ENCODE measurements at regions not wholly inside any gene's neighbourhood (a gene's known extent, or its start where the extent isn't known, plus 50 kb on each side); places are given as distances from the start of the nearest gene placed in this dataset.

GRCh38 chr3:102084704-102085103 lies 235.4 kb downstream of the NFKBIZ start:
- TF ChIP-seq MAX (IDR thresholded peaks at IDR 0.05; ENCODE audit: low read depth, low read length) (no peak), CREB1 (IDR thresholded peaks at IDR 0.05; ENCODE audit: low read depth) (no peak), SPI1 (IDR thresholded peaks at IDR 0.05; ENCODE audit: borderline replicate concordance, insufficient read depth, low read depth, low read length) (no peak), ZZZ3 (IDR thresholded peaks at IDR 0.05; ENCODE audit: control insufficient read depth, insufficient read length, low read depth) (no peak), KLF5 (IDR thresholded peaks at IDR 0.05; ENCODE audit: partially characterized antibody) (no peak), POLR2AphosphoS5 (IDR thresholded peaks at IDR 0.05; ENCODE audit: low read length) (no peak), ESRRA (IDR thresholded peaks at IDR 0.05; ENCODE audit: low read length) (no peak), PAX8 (IDR thresholded peaks at IDR 0.05) (no peak), RAD51 (IDR thresholded peaks at IDR 0.05) (no peak), SIN3A (IDR thresholded peaks at IDR 0.05; ENCODE audit: low read depth, low read length) (no peak), ETV6 (conservative IDR thresholded peaks at IDR 0.05 in 1 of 2, IDR thresholded peaks at IDR 0.05 in 1 of 2; ENCODE audit: borderline replicate concordance in 1 of 2, low read depth in 1 of 2) (no peak), SMC3 (IDR thresholded peaks at IDR 0.05; ENCODE audit: borderline replicate concordance, low read length) (no peak)
- TF ChIP-seq, protein P1, sequence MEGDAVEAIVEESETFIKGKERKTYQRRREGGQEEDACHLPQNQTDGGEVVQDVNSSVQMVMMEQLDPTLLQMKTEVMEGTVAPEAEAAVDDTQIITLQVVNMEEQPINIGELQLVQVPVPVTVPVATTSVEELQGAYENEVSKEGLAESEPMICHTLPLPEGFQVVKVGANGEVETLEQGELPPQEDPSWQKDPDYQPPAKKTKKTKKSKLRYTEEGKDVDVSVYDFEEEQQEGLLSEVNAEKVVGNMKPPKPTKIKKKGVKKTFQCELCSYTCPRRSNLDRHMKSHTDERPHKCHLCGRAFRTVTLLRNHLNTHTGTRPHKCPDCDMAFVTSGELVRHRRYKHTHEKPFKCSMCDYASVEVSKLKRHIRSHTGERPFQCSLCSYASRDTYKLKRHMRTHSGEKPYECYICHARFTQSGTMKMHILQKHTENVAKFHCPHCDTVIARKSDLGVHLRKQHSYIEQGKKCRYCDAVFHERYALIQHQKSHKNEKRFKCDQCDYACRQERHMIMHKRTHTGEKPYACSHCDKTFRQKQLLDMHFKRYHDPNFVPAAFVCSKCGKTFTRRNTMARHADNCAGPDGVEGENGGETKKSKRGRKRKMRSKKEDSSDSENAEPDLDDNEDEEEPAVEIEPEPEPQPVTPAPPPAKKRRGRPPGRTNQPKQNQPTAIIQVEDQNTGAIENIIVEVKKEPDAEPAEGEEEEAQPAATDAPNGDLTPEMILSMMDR (IDR thresholded peaks at IDR 0.05 in 2 of 3, conservative IDR thresholded peaks at IDR 0.05 in 1 of 3; ENCODE audit: control insufficient read depth in 2 of 3, extremely low read depth in 1 of 3, insufficient read depth in 1 of 3, low read depth in 3 of 3, low read length in 3 of 3): no peak
- TF ChIP-seq, protein P2, sequence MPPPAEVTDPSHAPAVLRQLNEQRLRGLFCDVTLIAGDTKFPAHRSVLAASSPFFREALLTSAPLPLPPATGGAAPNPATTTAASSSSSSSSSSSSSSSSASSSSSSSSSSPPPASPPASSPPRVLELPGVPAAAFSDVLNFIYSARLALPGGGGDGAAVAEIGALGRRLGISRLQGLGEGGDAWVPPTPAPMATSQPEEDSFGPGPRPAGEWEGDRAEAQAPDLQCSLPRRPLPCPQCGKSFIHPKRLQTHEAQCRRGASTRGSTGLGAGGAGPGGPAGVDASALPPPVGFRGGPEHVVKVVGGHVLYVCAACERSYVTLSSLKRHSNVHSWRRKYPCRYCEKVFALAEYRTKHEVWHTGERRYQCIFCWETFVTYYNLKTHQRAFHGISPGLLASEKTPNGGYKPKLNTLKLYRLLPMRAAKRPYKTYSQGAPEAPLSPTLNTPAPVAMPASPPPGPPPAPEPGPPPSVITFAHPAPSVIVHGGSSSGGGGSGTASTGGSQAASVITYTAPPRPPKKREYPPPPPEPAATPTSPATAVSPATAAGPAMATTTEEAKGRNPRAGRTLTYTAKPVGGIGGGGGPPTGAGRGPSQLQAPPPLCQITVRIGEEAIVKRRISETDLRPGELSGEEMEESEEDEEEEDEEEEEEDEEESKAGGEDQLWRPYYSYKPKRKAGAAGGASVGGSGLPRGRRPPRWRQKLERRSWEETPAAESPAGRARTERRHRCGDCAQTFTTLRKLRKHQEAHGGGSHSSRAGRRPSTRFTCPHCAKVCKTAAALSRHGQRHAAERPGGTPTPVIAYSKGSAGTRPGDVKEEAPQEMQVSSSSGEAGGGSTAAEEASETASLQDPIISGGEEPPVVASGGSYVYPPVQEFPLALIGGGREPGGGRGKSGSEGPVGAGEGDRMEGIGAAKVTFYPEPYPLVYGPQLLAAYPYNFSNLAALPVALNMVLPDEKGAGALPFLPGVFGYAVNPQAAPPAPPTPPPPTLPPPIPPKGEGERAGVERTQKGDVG (CRISPR knock-in tag; IDR thresholded peaks at IDR 0.05): no peak
